HG03565 (cell line): ENCODE measurements at regions not wholly inside any gene's neighbourhood (a gene's known extent, or its start where the extent isn't known, plus 50 kb on each side); places are given as distances from the start of the nearest gene placed in this dataset.

Experiments used
- ATAC-seq: cut with Tn5 transposase; IDR thresholded peaks from one replicate; pipeline ENCODE4 v1.9.1; 2021; ENCODE audit warnings: mild to moderate bottlenecking, moderate library complexity; ENCODE audit not compliant: unreplicated experiment

DNA sequence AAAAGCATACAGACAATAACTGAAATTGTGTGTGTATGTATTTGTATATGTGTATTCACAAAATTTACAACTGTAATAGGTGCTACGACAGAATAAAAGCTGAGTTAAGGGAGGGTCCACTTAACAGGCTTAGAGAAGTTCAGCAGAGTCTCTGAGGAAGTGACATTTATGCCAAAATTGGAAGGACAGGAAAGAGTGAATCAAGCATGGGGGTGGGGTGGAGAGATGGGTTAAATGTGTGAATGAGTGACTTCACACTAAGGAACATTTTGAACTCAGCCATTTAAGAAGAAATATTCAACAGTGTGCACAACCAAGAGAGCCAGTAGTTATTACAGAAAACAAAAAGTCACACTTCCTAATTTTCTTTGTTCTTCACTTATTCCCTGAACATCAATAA, 53.8 kb upstream of the RGS1 start:
- no peak for ATAC-seq

DNA sequence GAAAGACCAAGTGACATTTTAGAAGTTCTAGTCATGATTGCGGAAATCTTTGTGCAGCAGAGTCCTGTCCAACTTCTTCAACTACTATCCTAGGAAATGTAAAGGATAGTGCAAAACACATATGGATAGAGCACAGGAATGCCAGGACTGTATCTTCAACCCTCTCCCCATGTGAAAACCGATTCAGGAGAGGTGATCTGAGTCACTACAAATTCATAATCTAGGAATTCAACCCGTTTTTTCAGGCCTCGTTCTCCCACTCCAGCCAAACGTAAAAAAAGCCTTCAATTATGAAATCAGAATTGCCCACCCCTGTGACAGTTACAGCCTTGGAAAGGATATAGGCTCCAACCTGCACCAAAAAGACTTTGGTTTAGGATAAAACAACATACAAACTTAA, 52.9 kb upstream of the RGS1 start:
- no peak for ATAC-seq

DNA sequence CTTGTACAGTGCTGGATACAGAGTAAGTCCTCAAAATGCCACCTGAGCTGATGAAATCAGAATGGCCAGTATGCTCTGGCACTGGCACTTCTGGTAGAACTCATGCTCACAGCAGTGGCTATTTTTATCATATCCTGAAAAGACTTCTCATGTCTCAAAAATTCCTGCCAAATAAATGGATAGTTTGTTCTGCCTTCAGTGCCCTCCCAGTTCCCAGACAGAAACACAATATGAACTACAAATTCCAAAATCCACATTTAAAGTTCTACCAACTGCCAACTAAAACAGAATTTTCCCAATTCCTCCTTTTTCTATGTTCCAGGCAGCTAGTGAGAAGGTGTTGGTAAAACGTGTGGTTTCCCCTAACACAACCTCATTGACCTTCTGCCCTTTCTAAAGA, 51.4 kb upstream of the RGS1 start:
- ATAC-seq, result no peak
